Tibial artery (tissue), 4 donors: ENCODE measurements at regions not wholly inside any gene's neighbourhood (a gene's known extent, or its start where the extent isn't known, plus 50 kb on each side); places are given as distances from the start of the nearest gene placed in this dataset.
A peak's percentile ranks its signal among the peaks of the same experiment; 100 is the strongest.

ENCODE experiments used
- DNase-seq, 2 donors: peaks; one replicate each; pipeline ENCODE4 v3.0.0-alpha.2; 2019
- H3K27ac ChIP-seq, 2 donors: fragments of 200-600 bp; sonication (generic) in 1 of 2; 1 replicate in 1 of 2; 2 replicates in 1 of 2; pipeline ENCODE4 v1.5.1; 2018 to 2019; ENCODE audit warnings: mild to moderate bottlenecking in 1 of 2
- H3K27me3 ChIP-seq, 2 donors: fragments of 200-600 bp; sonication (generic) in 1 of 2; one replicate each; pipeline versions ENCODE4 v1.5.1 to v1.6.0; 2016 to 2019
- H3K36me3 ChIP-seq, 3 donors: fragments of 200-600 bp; sonication (generic) in 2 of 3; one replicate each; pipeline ENCODE4 v1.5.1; 2016 to 2019; ENCODE audit warnings: mild to moderate bottlenecking in 2 of 3
- H3K4me1 ChIP-seq, 4 donors: fragments of 200-600 bp; sonication (generic) in 2 of 4; 1 replicate in 3 of 4; 2 replicates in 1 of 4; pipeline ENCODE4 v1.5.1; 2016 to 2019
- H3K4me3 ChIP-seq, 2 donors: fragments of 200-600 bp; sonication (generic) in 1 of 2; 1 replicate in 1 of 2; 2 replicates in 1 of 2; pipeline ENCODE4 v1.5.1; 2018 to 2019; ENCODE audit warnings: mild to moderate bottlenecking in 2 of 2
- H3K9me3 ChIP-seq, 3 donors: fragments of 200-600 bp; sonication (generic) in 1 of 3; one replicate each; pipeline ENCODE4 v1.5.1; 2016 to 2019
- intact Hi-C: fragments of 100-400 bp; cut with DNase I; formaldehyde crosslinking; loops from one replicate; pipeline ENCODE4 v1.15.0; 2023; ENCODE audit warnings: low total_unique reads
- TF ChIP-seq, protein P1 (sequence below), 2 experiments: fragments of 200-600 bp in 1 of 2; fragments of 450-650 bp in 1 of 2; IDR thresholded peaks; one replicate each; pipeline ENCODE4 v1.5.1; 2017 to 2019; ENCODE audit warnings: antibody characterized with exemption in 2 of 2, mild to moderate bottlenecking in 1 of 2, moderate library complexity in 1 of 2

DNA sequence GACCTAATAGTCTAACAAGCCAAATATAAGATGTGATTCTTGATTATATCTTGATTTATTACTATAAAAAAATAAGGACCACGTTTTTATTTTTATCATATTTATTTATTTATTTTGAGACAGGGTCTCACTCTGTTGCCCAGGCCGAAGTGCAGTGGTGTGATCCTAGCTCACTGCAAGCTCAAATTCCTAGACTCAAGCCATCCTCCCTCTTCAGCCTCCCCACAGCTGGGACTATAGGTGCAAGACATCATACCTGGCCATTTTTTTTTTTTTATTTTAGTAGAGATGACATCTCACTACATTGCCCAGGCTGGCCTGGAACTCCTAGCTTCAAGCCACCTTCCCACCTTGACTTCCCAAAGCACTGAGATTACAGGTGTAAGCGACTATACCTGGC lies 61.0 kb upstream of the LARP1 start:
- no peak for DNase-seq
- Histone ChIP-seq H3K4me3 (no peak overlapping the region), H3K27ac (no peak overlapping the region), H3K9me3 (no peaks in the 10 kb centered on the region), H3K4me1 (peaks cover 0 to 16% (median 3%) of the 10 kb centered on the region in 4 donors), H3K27me3 (no peaks in the 10 kb centered on the region), H3K36me3 (no peaks in the 10 kb centered on the region)
- TF ChIP-seq, protein P1, sequence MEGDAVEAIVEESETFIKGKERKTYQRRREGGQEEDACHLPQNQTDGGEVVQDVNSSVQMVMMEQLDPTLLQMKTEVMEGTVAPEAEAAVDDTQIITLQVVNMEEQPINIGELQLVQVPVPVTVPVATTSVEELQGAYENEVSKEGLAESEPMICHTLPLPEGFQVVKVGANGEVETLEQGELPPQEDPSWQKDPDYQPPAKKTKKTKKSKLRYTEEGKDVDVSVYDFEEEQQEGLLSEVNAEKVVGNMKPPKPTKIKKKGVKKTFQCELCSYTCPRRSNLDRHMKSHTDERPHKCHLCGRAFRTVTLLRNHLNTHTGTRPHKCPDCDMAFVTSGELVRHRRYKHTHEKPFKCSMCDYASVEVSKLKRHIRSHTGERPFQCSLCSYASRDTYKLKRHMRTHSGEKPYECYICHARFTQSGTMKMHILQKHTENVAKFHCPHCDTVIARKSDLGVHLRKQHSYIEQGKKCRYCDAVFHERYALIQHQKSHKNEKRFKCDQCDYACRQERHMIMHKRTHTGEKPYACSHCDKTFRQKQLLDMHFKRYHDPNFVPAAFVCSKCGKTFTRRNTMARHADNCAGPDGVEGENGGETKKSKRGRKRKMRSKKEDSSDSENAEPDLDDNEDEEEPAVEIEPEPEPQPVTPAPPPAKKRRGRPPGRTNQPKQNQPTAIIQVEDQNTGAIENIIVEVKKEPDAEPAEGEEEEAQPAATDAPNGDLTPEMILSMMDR (IDR thresholded peaks at IDR 0.05), result no peak
- intact Hi-C loops, result no loop called here

- no peak for DNase-seq
- TF ChIP-seq, protein P1 (IDR thresholded peaks at IDR 0.05), result no peak
- Histone ChIP-seq H3K4me1 (peaks cover 0 to 16% (median 3%) of the 10 kb centered on the region in 4 donors), H3K27me3 (no peaks in the 10 kb centered on the region), H3K27ac (no peak overlapping the region), H3K4me3 (no peak overlapping the region), H3K36me3 (no peaks in the 10 kb centered on the region), H3K9me3 (no peaks in the 10 kb centered on the region)
- intact Hi-C loops, result no loop called here
These were observed 64.7 kb upstream of the LARP1 start for GRCh38 chr5:154690488-154690887.

DNA sequence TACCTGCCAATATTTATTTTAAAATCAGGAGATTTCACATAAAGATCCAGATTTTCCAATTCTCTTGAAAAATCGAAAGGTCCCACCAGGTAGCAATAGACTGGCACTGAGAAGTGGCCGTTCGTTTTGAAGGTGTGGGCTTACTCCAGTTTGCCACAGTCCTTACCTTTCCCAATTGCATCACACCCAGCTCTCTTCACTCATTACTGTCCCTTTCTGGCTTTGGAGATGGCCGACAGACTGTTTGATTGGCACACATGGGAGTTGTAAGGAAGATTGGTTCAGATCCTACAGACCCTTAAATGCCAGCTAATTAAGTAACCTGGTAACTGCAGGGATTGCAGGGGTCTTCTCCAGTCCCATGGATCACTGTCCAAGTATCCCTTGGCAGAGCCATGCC lies 68.7 kb upstream of the LARP1 start:
- TF ChIP-seq, protein P1 (IDR thresholded peaks at IDR 0.05), result no peak
- H3K4me3 ChIP-seq, result no peak overlapping the region
- no peak overlapping the region for H3K27ac ChIP-seq
- no peaks in the 10 kb centered on the region for H3K9me3 ChIP-seq
- intact Hi-C loops, result loop anchor here (10.0 kb wide), 1 partner anchor 128 kb away; no protein-coding TSS in a partner anchor
- no peaks in the 10 kb centered on the region for H3K27me3 ChIP-seq
- no peak for DNase-seq
- no peaks in the 10 kb centered on the region for H3K36me3 ChIP-seq
- H3K4me1 ChIP-seq, result peaks cover 0 to 23% (median 16%) of the 10 kb centered on the region in 4 donors

GRCh38 chr5:154683101-154683880 lies 71.9 kb upstream of the LARP1 start:
- H3K27ac ChIP-seq, result peak overlapping the region; percentile 76 to 82
- intact Hi-C loops, result loop anchor here (2.0 to 10.0 kb wide), 2 partner anchors 74 to 132 kb away; no protein-coding TSS in a partner anchor
- peak overlapping the region; percentile 56 to 59 for H3K4me3 ChIP-seq
- peaks cover 0 to 19% (median 14%) of the 10 kb centered on the region in 4 donors for H3K4me1 ChIP-seq
- no peaks in the 10 kb centered on the region for H3K27me3 ChIP-seq
- DNase-seq, result no peak
- H3K36me3 ChIP-seq, result no peaks in the 10 kb centered on the region
- TF ChIP-seq, protein P1 (IDR thresholded peaks at IDR 0.05), result no peak
- H3K9me3 ChIP-seq, result no peaks in the 10 kb centered on the region

GRCh38 chr5:154679501-154679900 lies 75.7 kb upstream of the LARP1 start:
- Histone ChIP-seq H3K4me3 (no peak overlapping the region), H3K9me3 (no peaks in the 10 kb centered on the region), H3K4me1 (peaks cover 0 to 19% (median 14%) of the 10 kb centered on the region in 4 donors), H3K27ac (no peak overlapping the region), H3K27me3 (no peaks in the 10 kb centered on the region), H3K36me3 (no peaks in the 10 kb centered on the region)
- DNase-seq, result no peak
- intact Hi-C loops, result no loop called here
- TF ChIP-seq, protein P1 (IDR thresholded peaks at IDR 0.05), result no peak
